ENCODE measurements at regions not wholly inside any gene's neighbourhood (a gene's known extent, or its start where the extent isn't known, plus 50 kb on each side); places are given as distances from the start of the nearest gene placed in this dataset.

GRCh38 chr10:29826801-29827450 is 192.2 kb upstream of the SVIL start:
- DNase-seq (ENCODE audit: low spot score): no peak
- intact Hi-C loops (cut with micrococcal nuclease; ENCODE audit: unreplicated experiment): no loop called here
- H3K4me1 ChIP-seq (ENCODE audit: insufficient read depth, low read length): peaks cover 26% of the 10 kb centered on the region
- no peak overlapping the region for H2AFZ ChIP-seq (ENCODE audit: low read length)
- no peaks in the 10 kb centered on the region for H3K79me2 ChIP-seq (ENCODE audit: insufficient read depth, low read length)
- H3K27me3 ChIP-seq (ENCODE audit: control insufficient read depth in 1 of 2, insufficient read depth in 2 of 2, low read length in 2 of 2): peaks cover 2 to 8% of the 10 kb centered on the region in 2 experiments; a peak in 2 of 5 replicates
- no peak for ATAC-seq
- no peaks in the 10 kb centered on the region for H3K36me3 ChIP-seq (replicated peaks in 1 of 2; ENCODE audit: control insufficient read depth in 1 of 2, insufficient read depth in 2 of 2, low read length in 2 of 2)
- 30% methylated on average over 5 of the region's 5 CpGs for WGBS (ENCODE audit: low lambda C conversion rate)
- CTCF ChIA-PET (ENCODE audit: low intra/inter-chr PET ratio, low total read pairs): no interaction called here
- H3K9me3 ChIP-seq (ENCODE audit: low read length): no peaks in the 10 kb centered on the region
- H3K4me2 ChIP-seq (ENCODE audit: low read depth, low read length): no peak overlapping the region
- BruUV-seq (replicated peaks): no TSS peak
- in situ Hi-C loops (cut with HindIII; ENCODE audit: extremely low pct_ligation_motif_present, low pct_unique_long_range_greater_than_20kb): no loop called here
- H4K20me1 ChIP-seq (ENCODE audit: insufficient read depth, low read length): no peaks in the 10 kb centered on the region
- no peak overlapping the region for H3K9ac ChIP-seq (ENCODE audit: insufficient read depth, low read depth, low read length)
- TF ChIP-seq ZFYVE20 (CRISPR knock-in tag; IDR thresholded peaks at IDR 0.05; ENCODE audit: borderline replicate concordance, low read depth) (no peak), ZNF274 (CRISPR knock-in tag; IDR thresholded peaks at IDR 0.05) (no peak), GRHL1 (CRISPR knock-in tag; conservative IDR thresholded peaks at IDR 0.05) (no peak), DRAP1 (CRISPR knock-in tag; IDR thresholded peaks at IDR 0.05) (no peak), CHD4 (IDR thresholded peaks at IDR 0.05; ENCODE audit: borderline replicate concordance, low read length) (no peak), IRX3 (CRISPR knock-in tag; IDR thresholded peaks at IDR 0.05; ENCODE audit: borderline replicate concordance, low read depth) (no peak), SALL2 (CRISPR knock-in tag; IDR thresholded peaks at IDR 0.05) (no peak), SIX4 (CRISPR knock-in tag; IDR thresholded peaks at IDR 0.05) (no peak), CREBL2 (CRISPR knock-in tag; IDR thresholded peaks at IDR 0.05; ENCODE audit: borderline replicate concordance) (no peak), CBFB (CRISPR knock-in tag; IDR thresholded peaks at IDR 0.05) (no peak)
- FAIRE-seq: no peak
- POLR2A ChIA-PET: no interaction called here
- H3K4me3 ChIP-seq (replicated peaks in 1 of 3; ENCODE audit: insufficient read depth in 1 of 3, low read depth in 2 of 3, low read length in 3 of 3): no peak overlapping the region
- H3K27ac ChIP-seq (ENCODE audit: extremely low read length, insufficient read depth, low read length): no peak overlapping the region
